ENCODE measurements at regions not wholly inside any gene's neighbourhood (a gene's known extent, or its start where the extent isn't known, plus 50 kb on each side); places are given as distances from the start of the nearest gene placed in this dataset.

DNA sequence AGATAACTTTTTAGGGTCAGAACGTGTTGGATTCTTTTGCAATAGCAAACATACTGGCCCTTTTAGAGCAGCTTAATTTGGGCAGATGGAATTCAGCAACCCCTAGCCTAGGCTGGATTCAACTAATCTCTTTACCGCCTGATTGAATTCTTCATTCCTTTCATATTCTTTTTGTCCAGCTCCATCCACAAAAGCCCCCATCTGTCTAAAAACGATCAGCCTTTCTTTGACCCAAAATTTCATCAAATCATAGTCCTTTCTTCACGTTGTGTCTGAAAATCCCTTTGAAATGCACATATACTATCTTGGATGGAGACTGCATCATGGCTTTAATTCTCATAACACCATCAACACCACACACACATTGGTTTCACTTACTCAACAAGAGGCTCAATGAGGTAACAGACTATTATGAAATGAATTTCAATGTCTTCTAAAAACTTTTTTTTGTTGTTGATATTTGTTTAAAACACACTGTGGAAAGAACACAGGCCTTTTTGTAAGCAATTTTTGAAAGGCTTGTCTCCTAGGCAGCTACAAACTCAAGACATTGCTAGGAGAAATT is 128.0 kb upstream of the EEA1 start:
- no peaks in the 10 kb centered on the region for H3F3A ChIP-seq (ENCODE audit: low read length, unreplicated experiment)
- BruUV-seq (replicated peaks), result no TSS peak
- intact Hi-C loops (cut with micrococcal nuclease), result no loop called here
- no peaks in the 10 kb centered on the region for H3K27me3 ChIP-seq (ENCODE audit: low read length)
- ATAC-seq (no peak), DNase-seq (no peak)
- no peaks in the 10 kb centered on the region for H3K9me3 ChIP-seq (ENCODE audit: low read length)
- no peak overlapping the region for H3K27ac ChIP-seq (ENCODE audit: low read length)
- H3K4me1 ChIP-seq (ENCODE audit: insufficient read depth, low read length), result no peaks in the 10 kb centered on the region
- POLR2A ChIA-PET (ENCODE audit: unreplicated experiment), result no interaction called here
- CTCF ChIA-PET, result no interaction called here
- no peaks in the 10 kb centered on the region for H3K79me2 ChIP-seq (ENCODE audit: low read length)
- H3K36me3 ChIP-seq (ENCODE audit: low read depth, low read length), result no peaks in the 10 kb centered on the region
- H3K4me2 ChIP-seq (ENCODE audit: low read length), result no peak overlapping the region
- no peak overlapping the region for H3K9ac ChIP-seq (ENCODE audit: low read length)
- TF ChIP-seq EZH2 (IDR thresholded peaks at IDR 0.05; ENCODE audit: low read length, unreplicated experiment), result no peak
- TF ChIP-seq, protein P1, sequence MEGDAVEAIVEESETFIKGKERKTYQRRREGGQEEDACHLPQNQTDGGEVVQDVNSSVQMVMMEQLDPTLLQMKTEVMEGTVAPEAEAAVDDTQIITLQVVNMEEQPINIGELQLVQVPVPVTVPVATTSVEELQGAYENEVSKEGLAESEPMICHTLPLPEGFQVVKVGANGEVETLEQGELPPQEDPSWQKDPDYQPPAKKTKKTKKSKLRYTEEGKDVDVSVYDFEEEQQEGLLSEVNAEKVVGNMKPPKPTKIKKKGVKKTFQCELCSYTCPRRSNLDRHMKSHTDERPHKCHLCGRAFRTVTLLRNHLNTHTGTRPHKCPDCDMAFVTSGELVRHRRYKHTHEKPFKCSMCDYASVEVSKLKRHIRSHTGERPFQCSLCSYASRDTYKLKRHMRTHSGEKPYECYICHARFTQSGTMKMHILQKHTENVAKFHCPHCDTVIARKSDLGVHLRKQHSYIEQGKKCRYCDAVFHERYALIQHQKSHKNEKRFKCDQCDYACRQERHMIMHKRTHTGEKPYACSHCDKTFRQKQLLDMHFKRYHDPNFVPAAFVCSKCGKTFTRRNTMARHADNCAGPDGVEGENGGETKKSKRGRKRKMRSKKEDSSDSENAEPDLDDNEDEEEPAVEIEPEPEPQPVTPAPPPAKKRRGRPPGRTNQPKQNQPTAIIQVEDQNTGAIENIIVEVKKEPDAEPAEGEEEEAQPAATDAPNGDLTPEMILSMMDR (conservative IDR thresholded peaks at IDR 0.05; ENCODE audit: low read depth, low read length), result no peak
- no peak for TF ChIP-seq EZH2phosphoT487 (IDR thresholded peaks at IDR 0.05; ENCODE audit: borderline replicate concordance, low read length)
- H3K9me2 ChIP-seq (replicated peaks; ENCODE audit: low read length), result no peaks in the 10 kb centered on the region
- H2AFZ ChIP-seq (ENCODE audit: low read length), result no peak overlapping the region
- no peaks in the 10 kb centered on the region for H4K20me1 ChIP-seq (ENCODE audit: low read length)
- H3K4me3 ChIP-seq (ENCODE audit: low read length), result no peak overlapping the region

DNA sequence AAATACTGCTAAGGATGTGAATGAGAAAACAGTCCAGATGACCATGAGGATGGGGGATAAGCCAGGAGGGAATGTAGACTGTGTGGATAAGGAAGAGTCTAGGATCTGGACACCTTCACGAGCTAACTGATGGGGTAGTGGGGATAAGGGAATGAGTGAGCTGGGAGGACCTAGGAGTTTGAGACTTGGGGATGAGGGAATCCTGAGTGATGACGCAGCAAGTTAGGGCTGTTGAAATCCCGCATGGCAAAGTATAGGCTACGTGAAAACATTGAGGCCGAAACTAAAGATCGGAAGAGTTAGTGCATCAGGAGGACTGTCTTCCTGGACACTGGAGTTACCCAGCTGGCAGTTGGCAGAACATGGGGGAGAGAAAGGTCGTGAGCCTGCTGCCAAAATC is 129.2 kb upstream of the EEA1 start:
- DNase-seq (no peak), ATAC-seq (no peak)
- CTCF ChIA-PET, result no interaction called here
- TF ChIP-seq, protein P1 (conservative IDR thresholded peaks at IDR 0.05; ENCODE audit: low read depth, low read length), result no peak
- TF ChIP-seq EZH2 (IDR thresholded peaks at IDR 0.05; ENCODE audit: low read length, unreplicated experiment) (no peak), EZH2phosphoT487 (IDR thresholded peaks at IDR 0.05; ENCODE audit: borderline replicate concordance, low read length) (no peak)
- Histone ChIP-seq H3K9me3 (ENCODE audit: low read length) (no peaks in the 10 kb centered on the region), H4K20me1 (ENCODE audit: low read length) (no peaks in the 10 kb centered on the region), H3F3A (ENCODE audit: low read length, unreplicated experiment) (no peaks in the 10 kb centered on the region), H3K27me3 (ENCODE audit: low read length) (no peaks in the 10 kb centered on the region), H3K4me2 (ENCODE audit: low read length) (no peak overlapping the region), H3K36me3 (ENCODE audit: low read depth, low read length) (no peaks in the 10 kb centered on the region), H3K4me1 (ENCODE audit: insufficient read depth, low read length) (no peaks in the 10 kb centered on the region), H2AFZ (ENCODE audit: low read length) (no peak overlapping the region), H3K79me2 (ENCODE audit: low read length) (no peaks in the 10 kb centered on the region), H3K9me2 (replicated peaks; ENCODE audit: low read length) (no peaks in the 10 kb centered on the region), H3K4me3 (ENCODE audit: low read length) (no peak overlapping the region), H3K27ac (ENCODE audit: low read length) (no peak overlapping the region), H3K9ac (ENCODE audit: low read length) (no peak overlapping the region)
- no TSS peak for BruUV-seq (replicated peaks)
- POLR2A ChIA-PET (ENCODE audit: unreplicated experiment), result no interaction called here
- intact Hi-C loops (cut with micrococcal nuclease), result no loop called here

DNA sequence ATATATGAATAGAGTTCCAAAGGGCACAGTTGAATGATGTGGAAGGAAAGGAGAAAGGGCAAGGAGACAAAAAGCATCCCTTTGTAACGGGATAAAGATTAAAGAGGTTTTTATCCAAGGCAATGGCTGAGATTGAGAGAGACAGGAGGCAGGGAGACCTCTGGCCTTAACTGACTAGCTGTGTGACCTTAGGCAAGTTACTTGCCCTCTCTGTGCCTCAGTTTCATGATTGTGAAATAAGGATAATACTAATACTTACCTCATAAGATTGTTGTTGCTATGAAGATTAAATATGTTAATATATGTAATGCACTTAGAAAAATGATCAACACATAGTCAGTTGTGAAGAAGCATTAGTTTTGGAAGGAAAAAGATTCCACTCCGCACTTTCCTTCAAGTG is 130.2 kb upstream of the EEA1 start:
- no peaks in the 10 kb centered on the region for H4K20me1 ChIP-seq (ENCODE audit: low read length)
- no peak overlapping the region for H3K4me2 ChIP-seq (ENCODE audit: low read length)
- BruUV-seq (replicated peaks), result no TSS peak
- H3K9me3 ChIP-seq (ENCODE audit: low read length), result no peaks in the 10 kb centered on the region
- no peak overlapping the region for H3K27ac ChIP-seq (ENCODE audit: low read length)
- no peak overlapping the region for H3K4me3 ChIP-seq (ENCODE audit: low read length)
- ChIA-PET CTCF (no interaction called here), POLR2A (ENCODE audit: unreplicated experiment) (no interaction called here)
- H3K79me2 ChIP-seq (ENCODE audit: low read length), result no peaks in the 10 kb centered on the region
- H2AFZ ChIP-seq (ENCODE audit: low read length), result no peak overlapping the region
- no peaks in the 10 kb centered on the region for H3F3A ChIP-seq (ENCODE audit: low read length, unreplicated experiment)
- no peak overlapping the region for H3K9ac ChIP-seq (ENCODE audit: low read length)
- no peaks in the 10 kb centered on the region for H3K9me2 ChIP-seq (replicated peaks; ENCODE audit: low read length)
- no peaks in the 10 kb centered on the region for H3K27me3 ChIP-seq (ENCODE audit: low read length)
- TF ChIP-seq, protein P1 (conservative IDR thresholded peaks at IDR 0.05; ENCODE audit: low read depth, low read length), result no peak
- TF ChIP-seq EZH2 (IDR thresholded peaks at IDR 0.05; ENCODE audit: low read length, unreplicated experiment), result no peak
- TF ChIP-seq EZH2phosphoT487 (IDR thresholded peaks at IDR 0.05; ENCODE audit: borderline replicate concordance, low read length), result no peak
- ATAC-seq, result no peak
- intact Hi-C loops (cut with micrococcal nuclease), result no loop called here
- no peaks in the 10 kb centered on the region for H3K4me1 ChIP-seq (ENCODE audit: insufficient read depth, low read length)
- no peaks in the 10 kb centered on the region for H3K36me3 ChIP-seq (ENCODE audit: low read depth, low read length)
- no peak for DNase-seq

Measured in PC-3 (cell line).